EH (cell line): ENCODE measurements at regions not wholly inside any gene's neighbourhood (a gene's known extent, or its start where the extent isn't known, plus 50 kb on each side); places are given as distances from the start of the nearest gene placed in this dataset.
"Not testable (repeated sequence)": the region's sequence is repeated elsewhere in the genome, so short reads cannot be mapped to it uniquely, and the experiment has no call there.

ENCODE experiments used
- DNase-seq: peaks from one replicate; pipeline ENCODE4 v3.0.0-alpha.2; 2015; ENCODE audit warnings: low read depth

- no peak for DNase-seq
These were observed 75.0 kb upstream of the MBNL1 start for GRCh38 chr3:152193673-152194267.

GRCh38 chr3:152195206-152195605 lies 73.5 kb upstream of the MBNL1 start:
- DNase-seq = no peak

- no peak for DNase-seq
These were observed 71.9 kb upstream of the MBNL1 start for GRCh38 chr3:152196782-152197181.

- peak; percentile 36 for DNase-seq
These were observed 71.3 kb upstream of the MBNL1 start for GRCh38 chr3:152197451-152197850.

- no peak for DNase-seq
These were observed 70.8 kb upstream of the MBNL1 start for GRCh38 chr3:152197937-152198336.

- DNase-seq = no peak
These were observed 70.1 kb upstream of the MBNL1 start for GRCh38 chr3:152198665-152199064.

- DNase-seq = no peak
These were observed 69.5 kb upstream of the MBNL1 start for GRCh38 chr3:152199102-152199840.

GRCh38 chr3:152200476-152201420 lies 68.0 kb upstream of the MBNL1 start:
- no peak for DNase-seq

- peak; percentile 19 for DNase-seq
These were observed 65.6 kb upstream of the MBNL1 start for GRCh38 chr3:152202976-152203626.

- DNase-seq = peak; percentile 71
These were observed 65.1 kb upstream of the MBNL1 start for GRCh38 chr3:152203652-152204051.

- DNase-seq = no peak
These were observed 64.5 kb upstream of the MBNL1 start for GRCh38 chr3:152204218-152204617.

- no peak for DNase-seq
These were observed 63.6 kb upstream of the MBNL1 start for GRCh38 chr3:152205097-152205593.

GRCh38 chr3:152206243-152206760 lies 62.4 kb upstream of the MBNL1 start:
- DNase-seq = no peak

- no peak for DNase-seq
These were observed 60.3 kb upstream of the MBNL1 start for GRCh38 chr3:152208439-152208838.

- DNase-seq = no peak
These were observed 59.7 kb upstream of the MBNL1 start for GRCh38 chr3:152209060-152209459.

- no peak for DNase-seq
These were observed 59.0 kb upstream of the MBNL1 start for GRCh38 chr3:152209776-152210175.

GRCh38 chr3:152210697-152211096 lies 58.0 kb upstream of the MBNL1 start:
- DNase-seq = no peak

- DNase-seq = no peak
These were observed 57.1 kb upstream of the MBNL1 start for GRCh38 chr3:152211655-152212054.

GRCh38 chr3:152213203-152213602 lies 55.5 kb upstream of the MBNL1 start:
- no peak for DNase-seq

GRCh38 chr3:152213938-152214337 lies 54.8 kb upstream of the MBNL1 start:
- DNase-seq = no peak

- DNase-seq = not testable (repeated sequence)
These were observed 51.5 kb upstream of the MBNL1 start for GRCh38 chr3:152216960-152217865.
